Stomach (tissue), 4 donors: ENCODE measurements at regions not wholly inside any gene's neighbourhood (a gene's known extent, or its start where the extent isn't known, plus 50 kb on each side); places are given as distances from the start of the nearest gene placed in this dataset.

Experiments used
- POLR2AphosphoS5 ChIP-seq, 3 donors: sonication (generic); formaldehyde crosslinking; IDR thresholded peaks; one replicate each; pipeline ENCODE4 v1.6.1; 2016; ENCODE audit warnings: antibody characterized with exemption in 3 of 3
- TF ChIP-seq, protein P1 (sequence below), 7 experiments: fragments of 450-650 bp in 4 of 7; fragments of 200-600 bp in 3 of 7; sonication (generic) in 3 of 7; IDR thresholded peaks; one replicate each; pipeline ENCODE4 v1.5.1; 2016 to 2019; ENCODE audit warnings: antibody characterized with exemption in 7 of 7, control low read depth in 2 of 7, mild to moderate bottlenecking in 1 of 7

DNA sequence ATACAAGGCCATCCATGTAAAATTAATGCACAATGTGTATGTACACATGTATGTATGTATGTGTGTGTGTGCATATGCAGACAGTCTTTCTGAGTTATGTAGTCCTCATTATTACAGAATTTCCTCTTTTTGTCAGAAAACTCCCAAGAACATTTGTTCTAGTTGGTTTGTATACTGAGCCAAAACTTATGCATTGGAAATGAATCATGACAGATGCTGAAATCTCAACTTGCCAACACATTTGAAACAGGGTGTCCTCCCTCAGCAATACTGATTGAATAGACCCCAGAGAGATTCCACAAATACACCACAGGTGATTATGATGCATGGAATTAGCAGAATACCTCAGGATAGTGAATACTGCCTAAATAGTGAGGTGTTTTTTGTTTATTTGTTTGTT lies 472.9 kb upstream of the PCDH15 start:
- TF ChIP-seq, protein P1, sequence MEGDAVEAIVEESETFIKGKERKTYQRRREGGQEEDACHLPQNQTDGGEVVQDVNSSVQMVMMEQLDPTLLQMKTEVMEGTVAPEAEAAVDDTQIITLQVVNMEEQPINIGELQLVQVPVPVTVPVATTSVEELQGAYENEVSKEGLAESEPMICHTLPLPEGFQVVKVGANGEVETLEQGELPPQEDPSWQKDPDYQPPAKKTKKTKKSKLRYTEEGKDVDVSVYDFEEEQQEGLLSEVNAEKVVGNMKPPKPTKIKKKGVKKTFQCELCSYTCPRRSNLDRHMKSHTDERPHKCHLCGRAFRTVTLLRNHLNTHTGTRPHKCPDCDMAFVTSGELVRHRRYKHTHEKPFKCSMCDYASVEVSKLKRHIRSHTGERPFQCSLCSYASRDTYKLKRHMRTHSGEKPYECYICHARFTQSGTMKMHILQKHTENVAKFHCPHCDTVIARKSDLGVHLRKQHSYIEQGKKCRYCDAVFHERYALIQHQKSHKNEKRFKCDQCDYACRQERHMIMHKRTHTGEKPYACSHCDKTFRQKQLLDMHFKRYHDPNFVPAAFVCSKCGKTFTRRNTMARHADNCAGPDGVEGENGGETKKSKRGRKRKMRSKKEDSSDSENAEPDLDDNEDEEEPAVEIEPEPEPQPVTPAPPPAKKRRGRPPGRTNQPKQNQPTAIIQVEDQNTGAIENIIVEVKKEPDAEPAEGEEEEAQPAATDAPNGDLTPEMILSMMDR (IDR thresholded peaks at IDR 0.05) = no peak
- no peak for TF ChIP-seq POLR2AphosphoS5 (IDR thresholded peaks at IDR 0.05)
